B cell (primary cell): ENCODE measurements at regions not wholly inside any gene's neighbourhood (a gene's known extent, or its start where the extent isn't known, plus 50 kb on each side); places are given as distances from the start of the nearest gene placed in this dataset.

Experiments used
- ATAC-seq: fragments of 200-7000 bp; cut with Tn5 transposase; one replicate; pipeline ENCODE4 v1.10.0; 2021; ENCODE audit warnings: low read depth, mild to moderate bottlenecking, moderate number of reproducible peaks, moderate library complexity
- CTCF ChIA-PET: fragments of 350-600 bp; sonication (Branson Sonifier 250); formaldehyde crosslinking; loops from one replicate; lab custom pipeline; 2021; ENCODE audit warnings: antibody characterized with exemption, inconsistent platforms; lab: Charles Lee
- POLR2A ChIA-PET: fragments of 350-600 bp; sonication (Branson Sonifier 250); formaldehyde crosslinking; loops from one replicate; lab custom pipeline; 2021; ENCODE audit warnings: antibody characterized with exemption; lab: Charles Lee
- DNase-seq: peaks from one replicate; pipeline ENCODE4 v3.0.0; 2013
- H2AFZ ChIP-seq: 2 replicates; pipeline ENCODE4 v1.6.1; 2012; ENCODE audit warnings: mild to moderate bottlenecking, low read depth, low read length; ENCODE audit not compliant: insufficient read depth, poor library complexity, severe bottlenecking
- H3K27ac ChIP-seq, 2 donors: 1 replicate in 1 of 2; 2 replicates in 1 of 2; pipeline ENCODE4 v1.5.1; 2012 to 2013; ENCODE audit warnings: low read length in 2 of 2, mild to moderate bottlenecking in 2 of 2, moderate library complexity in 1 of 2
- H3K27me3 ChIP-seq, 4 experiments: fragments of 200-600 bp in 1 of 4; sonication (generic) in 1 of 4; replicated peaks in 1 of 4; 1 replicate in 2 of 4; 2 replicates in 2 of 4; pipeline versions ENCODE4 v1.6.1 to v1.7.0; 2013 to 2016; ENCODE audit warnings: low read length in 3 of 4, mild to moderate bottlenecking in 2 of 4, mixed read lengths in 1 of 4, moderate library complexity in 1 of 4; ENCODE audit not compliant: insufficient read depth in 4 of 4, control insufficient read depth in 3 of 4; ENCODE audit errors: control extremely low read depth in 1 of 4
- H3K36me3 ChIP-seq, 2 experiments: replicated peaks in 1 of 2; 1 replicate in 1 of 2; 2 replicates in 1 of 2; pipeline versions ENCODE4 v1.6.1 to v1.7.1; 2013; ENCODE audit warnings: low read length in 1 of 2; ENCODE audit not compliant: insufficient read depth in 2 of 2, control insufficient read depth in 1 of 2; ENCODE audit errors: control extremely low read depth in 1 of 2, extremely low read depth in 1 of 2
- H3K4me1 ChIP-seq, 2 donors: fragments of 200-600 bp in 1 of 2; sonication (generic) in 1 of 2; 1 replicate in 1 of 2; 2 replicates in 1 of 2; pipeline versions ENCODE4 v1.5.1 to v1.6.1; 2013 to 2017; ENCODE audit warnings: low read length in 2 of 2; ENCODE audit not compliant: control insufficient read depth in 2 of 2, insufficient read depth in 2 of 2
- H3K4me2 ChIP-seq: replicated peaks from 2 replicates; pipeline ENCODE3; 2012; ENCODE audit warnings: mild to moderate bottlenecking, low read depth, low read length; ENCODE audit not compliant: poor library complexity, severe bottlenecking
- H3K4me3 ChIP-seq, 5 experiments: fragments of 200-600 bp in 1 of 5; sonication (generic) in 1 of 5; 1 replicate in 3 of 5; 2 replicates in 2 of 5; pipeline versions ENCODE4 v1.5.1 to v1.7.0; 2011 to 2016; ENCODE audit warnings: low read length in 4 of 5, mild to moderate bottlenecking in 4 of 5, low read depth in 2 of 5, control low read depth in 1 of 5, moderate library complexity in 1 of 5; ENCODE audit not compliant: insufficient read depth in 1 of 5; ENCODE audit errors: control extremely low read depth in 1 of 5, extremely low read depth in 1 of 5
- H3K79me2 ChIP-seq: fragments of 200-600 bp; sonication (generic); one replicate; pipeline ENCODE4 v1.6.0; 2016; ENCODE audit warnings: low read length; ENCODE audit not compliant: control insufficient read depth, insufficient read depth
- H3K9ac ChIP-seq: fragments of 200-600 bp; sonication (generic); 2 replicates; pipeline ENCODE4 v1.6.1; 2017; ENCODE audit warnings: mild to moderate bottlenecking, low read length, moderate library complexity
- H3K9me3 ChIP-seq, 3 donors: one replicate each; pipeline versions ENCODE4 v1.6.1 to v1.7.1; 2013; ENCODE audit warnings: low read length in 2 of 3; ENCODE audit not compliant: control insufficient read depth in 2 of 3, insufficient read depth in 1 of 3; ENCODE audit errors: control extremely low read depth in 1 of 3
- H4K20me1 ChIP-seq: 2 replicates; pipeline ENCODE4 v1.6.0; 2012; ENCODE audit warnings: mild to moderate bottlenecking, low read length; ENCODE audit not compliant: insufficient read depth, control insufficient read depth, poor library complexity, severe bottlenecking
- H3K27ac Mint-ChIP-seq: one replicate; pipeline ENCODE4 v1.8.0; 2021; ENCODE audit warnings: mixed read lengths
- H3K27me3 Mint-ChIP-seq: one replicate; pipeline ENCODE4 v1.8.0; 2021; ENCODE audit warnings: mixed read lengths
- H3K4me1 Mint-ChIP-seq: one replicate; pipeline ENCODE4 v1.8.0; 2021; ENCODE audit warnings: mixed read lengths
- H3K4me3 Mint-ChIP-seq: one replicate; pipeline ENCODE4 v1.8.0; 2021; ENCODE audit warnings: mixed read lengths
- H3K9me3 Mint-ChIP-seq: one replicate; pipeline ENCODE4 v1.8.0; 2022; ENCODE audit warnings: mixed read lengths; ENCODE audit not compliant: insufficient read depth
- EZH2 ChIP-seq: IDR thresholded peaks from 2 replicates; pipeline ENCODE4 v1.6.1; 2012; ENCODE audit warnings: borderline replicate concordance, low read depth, mild to moderate bottlenecking, moderate library complexity, low read length; ENCODE audit not compliant: insufficient read depth, poor library complexity, severe bottlenecking
- WGBS: methylation state at CpG from one replicate; pipeline ENCODE4 v1.1.5; 2013; ENCODE audit warnings: missing lambda C conversion rate; ENCODE audit not compliant: insufficient coverage; 5-methylcytosine and 5-hydroxymethylcytosine counted together
- intact Hi-C: fragments of 100-400 bp; cut with micrococcal nuclease; formaldehyde crosslinking; loops from one replicate; pipeline ENCODE4 v1.10.0; 2022
- TF ChIP-seq, protein P1 (sequence below): fragments of 200-600 bp; IDR thresholded peaks from one replicate; pipeline ENCODE4 v1.8.0; 2022; ENCODE audit warnings: antibody characterized with exemption, mild to moderate bottlenecking

DNA sequence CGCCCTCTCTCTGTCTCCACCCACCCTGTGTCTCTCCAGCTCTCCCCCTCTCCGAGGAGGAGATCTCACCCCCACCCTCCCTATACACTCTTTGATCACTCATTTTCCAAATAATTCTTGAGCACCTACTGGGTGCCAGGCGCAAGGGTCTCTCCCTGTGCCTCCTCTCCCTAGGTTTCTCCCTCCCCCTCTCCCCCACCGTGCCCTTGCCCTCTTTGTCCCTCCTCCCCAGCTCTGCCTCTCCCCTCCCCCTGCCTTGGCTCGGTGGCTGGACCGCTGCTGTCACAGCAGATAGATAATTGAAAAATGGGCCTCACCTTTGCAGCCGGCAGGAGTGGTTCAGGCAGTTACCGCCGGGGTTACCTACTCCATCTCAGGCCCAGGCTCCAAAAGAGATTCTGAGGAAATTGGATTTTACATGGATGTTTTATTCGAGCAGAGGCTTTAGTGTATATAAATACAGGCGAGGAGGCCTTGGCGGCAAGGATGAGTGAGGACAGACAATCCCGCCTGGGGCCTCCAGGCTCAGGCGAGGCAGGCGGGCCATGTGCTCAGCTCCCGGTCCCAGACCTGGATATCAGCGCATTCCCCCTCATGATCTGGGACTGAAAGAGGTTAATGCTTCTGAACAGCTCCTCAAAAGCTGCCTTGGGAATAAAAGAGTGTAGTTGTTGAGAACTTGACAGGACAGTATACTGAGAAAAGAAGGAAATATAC is 60.8 kb upstream of the BTRC start:
- H3K9me3 ChIP-seq = peaks cover 0 to 8% (median 0%) of the 10 kb centered on the region in 3 donors
- H3K36me3 ChIP-seq = no peaks in the 10 kb centered on the region
- Mint-ChIP-seq H3K4me1 (peaks cover 13% of the 10 kb centered on the region), H3K27me3 (peaks cover 69% of the 10 kb centered on the region), H3K9me3 (no peaks in the 10 kb centered on the region), H3K27ac (no peak overlapping the region), H3K4me3 (peak overlapping the region; percentile 83)
- peak overlapping the region; percentile 72 for H2AFZ ChIP-seq
- POLR2A ChIA-PET = no interaction called here
- no peaks in the 10 kb centered on the region for H4K20me1 ChIP-seq
- peaks cover 21 to 37% of the 10 kb centered on the region in 2 donors for H3K4me1 ChIP-seq
- H3K4me3 ChIP-seq = peak overlapping the region in 1 of 5 experiments; percentile 63
- no peak overlapping the region for H3K27ac ChIP-seq
- TF ChIP-seq, protein P1, sequence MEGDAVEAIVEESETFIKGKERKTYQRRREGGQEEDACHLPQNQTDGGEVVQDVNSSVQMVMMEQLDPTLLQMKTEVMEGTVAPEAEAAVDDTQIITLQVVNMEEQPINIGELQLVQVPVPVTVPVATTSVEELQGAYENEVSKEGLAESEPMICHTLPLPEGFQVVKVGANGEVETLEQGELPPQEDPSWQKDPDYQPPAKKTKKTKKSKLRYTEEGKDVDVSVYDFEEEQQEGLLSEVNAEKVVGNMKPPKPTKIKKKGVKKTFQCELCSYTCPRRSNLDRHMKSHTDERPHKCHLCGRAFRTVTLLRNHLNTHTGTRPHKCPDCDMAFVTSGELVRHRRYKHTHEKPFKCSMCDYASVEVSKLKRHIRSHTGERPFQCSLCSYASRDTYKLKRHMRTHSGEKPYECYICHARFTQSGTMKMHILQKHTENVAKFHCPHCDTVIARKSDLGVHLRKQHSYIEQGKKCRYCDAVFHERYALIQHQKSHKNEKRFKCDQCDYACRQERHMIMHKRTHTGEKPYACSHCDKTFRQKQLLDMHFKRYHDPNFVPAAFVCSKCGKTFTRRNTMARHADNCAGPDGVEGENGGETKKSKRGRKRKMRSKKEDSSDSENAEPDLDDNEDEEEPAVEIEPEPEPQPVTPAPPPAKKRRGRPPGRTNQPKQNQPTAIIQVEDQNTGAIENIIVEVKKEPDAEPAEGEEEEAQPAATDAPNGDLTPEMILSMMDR = no peak
- TF ChIP-seq EZH2 = no peak
- ATAC-seq (no peak), DNase-seq (no peak)
- intact Hi-C loops = loop anchor here (2.0 kb wide), 1 partner anchor 60 kb away; no protein-coding TSS in a partner anchor
- CTCF ChIA-PET = interaction anchor here (0.7 to 5.6 kb wide), 9 partner anchors 10 to 304 kb away, joined by 3 to 48 read pairs (median 4); no protein-coding TSS in a partner anchor
- H3K9ac ChIP-seq = peak overlapping the region; percentile 51
- H3K79me2 ChIP-seq = no peaks in the 10 kb centered on the region
- peak overlapping the region; percentile 96 for H3K4me2 ChIP-seq
- peaks cover 2 to 73% (median 48%) of the 10 kb centered on the region in 4 experiments for H3K27me3 ChIP-seq
- 43% methylated on average over 16 of the region's 17 CpGs for WGBS

DNA sequence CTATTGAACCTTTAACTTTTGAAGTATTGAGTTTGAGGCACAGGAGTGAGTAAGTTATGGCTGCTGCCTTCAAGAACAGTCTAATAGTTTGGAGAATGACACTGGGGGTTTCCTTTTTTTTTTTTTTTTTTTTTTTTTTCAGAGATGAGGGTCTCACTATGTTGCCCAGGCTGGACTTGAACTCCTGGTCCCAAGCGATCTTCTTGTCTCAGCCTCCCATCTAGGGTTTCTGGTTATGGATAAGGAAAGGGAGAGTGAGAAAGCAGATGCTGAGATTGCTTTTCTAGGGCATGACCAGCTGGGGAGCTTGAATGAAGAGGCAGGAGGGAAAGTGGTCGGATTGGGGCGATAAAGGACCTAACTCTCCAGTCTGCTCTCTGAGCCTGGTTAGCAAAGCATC is 59.9 kb upstream of the BTRC start:
- Histone ChIP-seq H3K79me2 (no peaks in the 10 kb centered on the region), H3K4me3 (no peak overlapping the region), H2AFZ (no peak overlapping the region), H3K9me3 (peaks cover 0 to 8% (median 0%) of the 10 kb centered on the region in 3 donors), H4K20me1 (no peaks in the 10 kb centered on the region), H3K9ac (no peak overlapping the region), H3K27me3 (peaks cover 2 to 70% (median 44%) of the 10 kb centered on the region in 4 experiments), H3K4me2 (no peak overlapping the region), H3K4me1 (peaks cover 21 to 37% of the 10 kb centered on the region in 2 donors), H3K36me3 (no peaks in the 10 kb centered on the region), H3K27ac (no peak overlapping the region)
- no peak for ATAC-seq
- H3K4me1 Mint-ChIP-seq = peaks cover 13% of the 10 kb centered on the region
- ChIA-PET POLR2A (no interaction called here), CTCF (interaction anchor here (0.7 to 5.6 kb wide), 4 partner anchors 9 to 304 kb away, joined by 3 to 48 read pairs (median 4); no protein-coding TSS in a partner anchor)
- H3K27ac Mint-ChIP-seq = no peak overlapping the region
- no peak for DNase-seq
- intact Hi-C loops = no loop called here
- H3K4me3 Mint-ChIP-seq = no peak overlapping the region
- TF ChIP-seq, protein P1 = no peak
- TF ChIP-seq EZH2 = no peak
- H3K9me3 Mint-ChIP-seq = no peaks in the 10 kb centered on the region
- WGBS = 100% methylated on average over 3 of the region's 3 CpGs
- H3K27me3 Mint-ChIP-seq = peaks cover 66% of the 10 kb centered on the region
